ENCODE measurements at regions not wholly inside any gene's neighbourhood (a gene's known extent, or its start where the extent isn't known, plus 50 kb on each side); places are given as distances from the start of the nearest gene placed in this dataset.

DNA sequence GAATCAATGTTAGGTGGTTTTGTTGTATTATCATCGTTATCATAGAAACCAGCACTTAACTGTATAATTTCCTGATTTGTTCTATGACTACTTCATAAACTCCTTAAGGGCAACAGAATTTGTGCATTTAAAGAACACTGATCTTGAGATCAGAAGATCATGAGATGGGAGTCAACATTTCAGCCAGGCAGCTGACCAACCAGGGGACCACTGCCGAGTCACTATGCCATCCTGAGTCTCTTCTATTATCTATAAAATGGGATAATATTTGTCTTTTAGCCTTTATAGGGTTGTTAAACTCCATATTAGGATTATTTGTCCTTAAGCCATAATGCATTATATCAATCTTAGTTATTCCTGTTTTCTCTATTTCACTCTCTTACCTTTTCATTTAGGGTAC lies 261.7 kb downstream of the GPAM start:
- no peak for DNase-seq (ENCODE audit: low read depth)

DNA sequence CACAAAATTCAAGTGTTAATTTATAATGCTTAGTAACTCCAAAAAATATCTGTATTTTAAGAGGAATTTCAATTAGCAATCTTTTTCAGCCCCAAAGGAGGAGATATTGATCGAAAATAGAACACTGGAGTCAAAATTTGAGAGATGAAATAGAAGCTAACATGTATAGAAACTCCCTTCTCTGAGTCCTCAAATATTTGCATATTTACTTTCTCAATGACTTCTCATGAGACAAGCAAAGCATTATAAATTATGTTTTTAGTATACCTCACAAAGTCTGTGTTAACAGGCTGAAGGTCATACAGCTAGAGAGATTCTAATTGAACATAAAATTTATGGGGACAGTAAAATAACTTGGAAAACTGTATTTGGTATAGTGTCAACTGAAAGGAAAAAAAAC lies 260.5 kb downstream of the GPAM start:
- DNase-seq (ENCODE audit: low read depth) = no peak

DNA sequence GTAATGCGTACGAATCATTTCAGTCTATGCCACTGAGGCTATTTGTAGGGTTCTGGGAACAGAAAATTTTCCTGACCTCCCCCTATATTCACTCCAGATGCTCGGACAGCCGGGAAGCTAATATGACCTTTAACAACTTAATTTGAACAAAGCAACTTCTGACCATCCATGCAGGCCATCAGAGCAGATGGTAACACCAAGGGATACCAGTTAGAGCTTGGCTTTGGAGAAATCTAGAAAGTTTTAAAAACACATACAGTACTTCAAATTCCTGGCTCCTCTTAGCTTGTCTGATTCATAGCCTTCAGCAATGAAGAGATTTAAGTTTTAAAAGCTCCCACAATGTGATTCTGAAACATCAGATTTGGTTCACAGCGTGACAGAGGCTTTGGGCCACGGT lies 257.3 kb downstream of the GPAM start:
- no peak for DNase-seq (ENCODE audit: low read depth)

DNA sequence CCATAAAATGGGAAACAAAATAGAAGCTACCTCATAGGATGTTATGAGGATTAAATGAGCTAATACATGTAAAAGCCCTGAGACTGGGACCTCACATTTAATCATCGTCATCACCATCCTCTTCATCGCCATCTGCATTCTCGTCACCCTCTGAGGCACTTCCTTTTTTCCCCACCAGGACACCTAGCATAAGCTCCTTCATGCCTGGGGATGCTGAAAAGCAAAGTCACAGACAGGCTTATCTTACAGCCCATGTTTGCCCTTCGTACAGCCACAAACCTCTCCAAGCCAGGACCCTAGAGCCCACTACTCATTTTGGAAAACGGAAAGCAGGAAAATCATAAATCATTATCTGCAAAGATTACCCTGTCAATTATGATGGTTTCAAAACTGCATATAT lies 249.6 kb downstream of the GPAM start:
- DNase-seq (ENCODE audit: low read depth) = no peak

DNA sequence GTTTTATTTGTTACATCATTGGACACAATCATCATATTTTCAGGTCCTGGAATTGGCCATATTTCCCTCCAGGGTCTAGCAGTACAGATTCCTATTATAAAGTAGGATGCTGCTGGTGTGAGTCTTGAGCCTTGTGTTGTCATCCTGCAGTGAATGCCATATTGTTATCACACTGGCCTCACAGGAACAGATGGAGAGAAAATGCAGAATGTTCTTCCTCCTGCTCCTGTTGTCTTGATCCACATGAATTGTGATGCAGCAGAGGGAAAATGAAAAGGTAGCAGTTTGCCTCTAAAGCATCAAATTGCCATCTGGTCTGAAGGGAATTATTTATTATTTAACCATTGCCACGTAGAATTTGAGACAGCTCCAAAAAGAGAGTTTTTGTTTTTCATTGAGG lies 248.6 kb downstream of the GPAM start:
- no peak for DNase-seq (ENCODE audit: low read depth)

DNA sequence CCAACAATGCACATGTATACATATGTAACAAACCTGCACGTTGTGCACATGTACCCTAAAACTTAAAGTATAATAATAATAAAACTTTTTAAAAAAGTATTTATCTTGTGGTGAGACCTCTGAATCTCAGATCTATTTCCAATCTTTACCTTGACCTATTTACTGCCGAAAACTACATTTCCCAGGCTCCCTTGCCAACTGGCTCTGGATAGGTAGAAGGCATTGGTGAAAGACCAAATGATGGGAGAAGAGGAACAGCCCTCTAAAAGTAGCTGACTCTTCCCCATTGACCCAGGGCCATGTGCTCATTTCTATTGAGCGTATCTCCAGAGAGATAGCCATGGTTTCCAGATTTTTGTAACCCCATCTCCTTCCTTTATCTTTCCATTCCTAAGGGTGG lies 247.4 kb downstream of the GPAM start:
- DNase-seq (ENCODE audit: low read depth) = no peak

DNA sequence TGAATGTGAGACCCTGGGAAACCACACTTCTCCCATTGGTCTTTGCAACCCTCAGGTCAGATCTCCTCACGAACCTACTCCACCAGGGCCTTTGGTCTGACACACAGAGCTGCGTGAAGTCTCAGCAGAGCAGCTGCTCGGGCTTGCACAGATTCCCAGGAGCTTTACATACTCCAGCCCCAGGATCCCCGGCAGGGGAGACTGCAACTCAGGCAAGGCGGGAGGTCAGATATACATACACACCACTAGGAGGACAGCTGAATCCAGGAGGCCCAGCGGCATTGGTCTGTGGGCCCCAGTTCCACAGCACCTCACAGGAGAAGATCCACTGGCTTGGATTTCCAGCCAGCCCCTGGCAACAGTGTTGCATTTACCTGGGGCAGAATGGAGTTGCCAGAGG lies 239.2 kb downstream of the GPAM start:
- no peak for DNase-seq (ENCODE audit: low read depth)

DNA sequence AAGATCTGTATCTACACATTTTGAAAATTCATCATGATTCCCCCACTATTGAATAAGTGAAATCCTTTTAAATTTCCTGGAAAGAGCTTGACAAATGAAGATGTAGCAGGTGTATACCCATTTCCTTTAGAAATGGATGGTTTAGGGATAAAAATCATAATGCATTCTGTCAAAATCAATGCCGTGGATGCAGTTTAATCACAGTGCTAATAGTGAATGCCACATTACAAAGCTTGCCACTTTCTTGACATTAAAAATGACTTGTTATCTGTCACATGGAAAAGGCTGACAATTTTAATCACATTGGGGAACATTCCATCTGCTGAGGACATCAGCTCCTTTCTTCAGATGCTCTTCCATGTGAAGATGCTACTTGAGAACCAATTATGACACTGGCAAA lies 229.6 kb downstream of the GPAM start:
- no peak for DNase-seq (ENCODE audit: low read depth)

DNA sequence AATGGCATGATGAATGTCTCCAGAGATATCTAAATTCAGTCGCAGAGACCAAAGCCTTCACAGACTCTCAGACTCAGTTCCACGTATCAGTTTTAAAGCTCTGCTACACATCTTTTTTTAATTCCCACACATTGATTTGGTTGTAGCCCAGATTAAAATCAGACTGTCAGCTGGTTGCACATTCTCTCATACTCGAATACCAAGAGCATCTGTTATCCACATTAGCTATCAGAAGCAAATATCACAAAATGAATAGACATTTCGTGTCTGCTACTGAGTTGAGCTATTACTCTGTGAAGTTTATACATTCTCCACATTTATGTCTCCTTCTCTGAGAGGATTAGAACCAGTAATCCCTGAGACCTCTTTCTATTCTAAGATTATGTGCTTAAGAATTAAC lies 229.2 kb downstream of the GPAM start:
- DNase-seq (ENCODE audit: low read depth) = no peak

DNA sequence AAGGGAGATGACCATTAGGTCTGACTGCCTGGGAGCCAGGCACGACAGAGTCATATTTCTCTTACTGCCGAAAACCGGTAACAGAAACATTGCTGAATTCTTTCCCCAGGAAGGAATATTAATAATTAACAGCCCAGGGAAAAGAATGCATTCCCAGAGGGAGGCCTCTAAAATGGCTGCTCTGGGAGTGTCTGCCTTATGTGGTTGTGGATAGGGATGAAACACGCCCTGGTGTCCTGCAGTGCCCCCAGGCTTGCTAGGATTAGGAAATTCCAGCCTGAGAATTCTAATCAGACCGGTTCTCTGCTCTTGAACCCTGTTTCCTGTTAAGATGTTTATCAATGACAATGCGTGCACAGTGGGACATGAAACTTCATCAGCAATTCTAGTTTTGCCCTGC lies 226.7 kb downstream of the GPAM start:
- no peak for DNase-seq (ENCODE audit: low read depth)

DNA sequence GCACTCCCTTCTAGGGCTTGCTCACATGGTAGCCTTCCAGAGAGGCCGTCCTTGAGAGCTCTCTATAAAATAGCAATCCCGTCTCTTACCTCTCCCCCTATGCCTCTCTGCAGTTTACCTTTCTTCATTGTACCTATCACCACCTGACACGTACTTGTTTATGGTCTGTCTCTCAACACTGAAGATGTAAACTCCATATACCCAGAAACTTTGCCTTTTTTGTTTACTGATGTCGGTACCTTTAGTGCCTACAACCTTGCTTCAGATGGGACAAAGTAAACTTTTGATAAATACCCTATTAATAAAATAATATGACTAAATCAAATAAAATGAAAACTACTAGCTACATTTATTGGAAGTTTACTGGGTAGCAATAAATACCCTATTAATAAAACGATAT lies 220.6 kb downstream of the GPAM start:
- DNase-seq (ENCODE audit: low read depth) = no peak

DNA sequence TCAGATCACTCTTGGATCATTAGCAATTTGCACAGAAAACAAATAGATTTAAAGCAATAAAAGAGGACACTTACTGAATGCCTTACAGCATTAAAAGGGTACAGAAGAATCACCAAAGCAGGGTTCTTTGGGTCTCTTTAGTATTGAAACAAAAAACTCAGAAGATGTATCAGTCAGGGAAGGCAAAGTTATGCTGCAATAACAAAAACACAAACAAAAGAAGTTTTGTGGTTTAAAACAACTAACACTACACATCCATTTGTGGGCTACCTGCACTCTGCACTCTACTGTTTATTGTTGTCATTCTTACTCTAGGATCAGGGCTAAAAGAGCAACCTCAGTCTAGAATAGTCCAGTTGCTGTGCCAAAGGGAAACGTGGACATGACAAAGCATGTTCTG lies 216.4 kb downstream of the GPAM start:
- no peak for DNase-seq (ENCODE audit: low read depth)

DNA sequence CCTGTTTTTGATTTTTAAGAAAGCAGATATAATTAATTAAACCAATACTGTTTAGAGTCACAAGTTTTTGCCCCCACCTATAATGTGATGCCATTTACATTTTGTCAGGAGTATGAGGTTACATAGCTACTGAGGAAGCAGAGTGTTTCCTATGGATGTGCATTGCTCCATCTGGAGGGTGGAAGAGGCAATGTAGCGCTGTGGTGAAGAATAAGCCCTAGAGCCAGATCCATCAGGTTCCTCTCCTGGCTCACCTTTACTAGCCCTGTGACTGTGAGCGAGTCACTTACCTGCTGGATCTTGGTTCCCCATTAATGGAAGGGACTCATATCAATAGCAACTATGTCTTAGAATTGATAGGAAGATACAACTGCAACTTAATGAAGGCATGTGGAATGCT lies 216.0 kb downstream of the GPAM start:
- DNase-seq (ENCODE audit: low read depth) = no peak

DNA sequence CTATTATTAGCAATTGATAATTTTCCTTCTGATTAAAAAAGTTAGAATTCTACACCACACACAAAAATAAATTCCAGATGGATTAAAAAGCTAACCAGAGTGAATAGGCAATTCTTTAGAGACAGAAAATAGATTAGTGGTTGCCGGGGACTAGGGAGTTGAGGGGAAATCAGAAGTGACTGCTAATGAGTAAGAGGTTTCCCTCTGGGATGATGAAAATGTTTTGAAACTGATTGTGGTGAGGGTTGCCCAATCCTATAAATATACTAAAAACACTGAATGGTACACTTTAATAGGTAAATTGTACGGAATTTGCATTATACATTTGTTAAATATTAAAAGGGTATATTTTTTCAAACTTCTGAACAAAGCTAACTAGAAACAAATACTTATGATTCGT lies 214.9 kb downstream of the GPAM start:
- DNase-seq (ENCODE audit: low read depth) = peak; percentile 49

DNA sequence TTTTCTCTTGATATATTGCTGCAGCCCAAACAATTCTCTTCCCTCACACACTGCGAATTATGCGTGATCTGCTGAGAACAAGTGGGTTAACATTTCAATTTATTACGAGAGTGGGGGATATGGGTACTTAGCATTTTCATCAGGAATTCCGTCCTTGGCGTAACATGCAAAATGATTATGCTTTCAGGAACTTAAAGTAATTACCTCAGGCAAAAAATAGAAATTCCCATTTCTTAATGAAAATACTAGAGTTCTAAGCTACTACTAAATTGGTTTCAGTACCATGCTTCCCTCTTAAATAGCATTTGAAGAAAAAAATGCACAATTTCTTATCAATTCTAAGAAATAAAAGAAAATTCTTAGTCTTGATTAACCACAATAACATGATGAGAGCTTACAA lies 213.5 kb downstream of the GPAM start:
- no peak for DNase-seq (ENCODE audit: low read depth)

DNA sequence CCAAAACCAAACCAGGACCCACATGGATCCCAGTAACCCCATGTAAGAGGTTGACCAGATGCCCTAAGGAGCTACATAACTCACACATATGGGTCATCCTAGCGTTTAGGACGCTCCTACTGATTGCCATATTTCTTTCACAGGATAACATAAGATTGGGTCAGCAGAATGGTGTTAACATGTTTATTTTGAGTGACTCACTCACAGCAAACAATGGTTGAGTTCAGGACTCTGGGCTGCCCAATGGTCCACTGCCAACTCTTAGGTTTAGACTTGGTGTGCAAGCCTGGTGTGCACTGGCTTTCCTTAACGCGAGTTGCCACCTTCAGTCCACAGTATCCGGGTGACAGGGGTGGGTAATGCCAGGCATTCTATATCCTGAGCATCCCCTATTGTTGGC lies 211.5 kb downstream of the GPAM start:
- DNase-seq (ENCODE audit: low read depth) = no peak

DNA sequence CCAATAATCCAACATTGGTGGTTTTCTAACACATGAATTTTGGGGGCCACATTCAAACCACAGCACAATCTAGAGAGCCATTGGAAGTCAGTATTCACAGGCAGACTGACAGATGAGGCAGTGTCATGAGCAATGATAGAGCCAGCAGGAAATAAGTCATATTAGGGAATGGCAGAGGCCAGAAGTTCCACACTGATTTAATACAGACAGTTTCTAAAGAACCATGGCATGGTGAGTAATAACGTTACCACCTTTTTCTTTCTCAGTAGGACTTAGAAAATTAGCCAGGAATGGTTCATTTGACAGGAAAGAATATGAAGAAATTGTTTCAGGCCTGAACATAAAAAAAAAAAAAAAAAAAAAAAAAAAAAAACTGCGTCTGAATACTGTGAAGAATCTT lies 210.3 kb downstream of the GPAM start:
- peak; percentile 71 for DNase-seq (ENCODE audit: low read depth)

DNA sequence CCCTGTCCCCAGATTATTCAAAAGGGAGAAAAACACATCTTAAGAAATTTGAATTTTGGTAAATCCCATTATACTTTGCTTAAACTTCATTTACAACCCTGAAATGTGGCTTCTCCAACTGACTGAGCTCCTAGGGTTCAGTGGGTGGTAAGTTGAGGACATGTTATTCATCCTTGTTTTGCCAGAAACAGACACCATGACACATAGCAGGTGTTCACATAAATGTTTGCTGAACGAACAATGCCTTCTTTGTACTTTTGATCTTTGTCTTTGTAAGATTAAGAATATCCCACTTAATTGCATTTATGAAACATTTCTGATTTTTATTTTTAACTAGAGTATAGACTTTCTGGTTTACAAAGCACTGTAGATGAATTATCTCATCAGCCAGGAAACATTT lies 209.7 kb downstream of the GPAM start:
- DNase-seq (ENCODE audit: low read depth) = no peak

DNA sequence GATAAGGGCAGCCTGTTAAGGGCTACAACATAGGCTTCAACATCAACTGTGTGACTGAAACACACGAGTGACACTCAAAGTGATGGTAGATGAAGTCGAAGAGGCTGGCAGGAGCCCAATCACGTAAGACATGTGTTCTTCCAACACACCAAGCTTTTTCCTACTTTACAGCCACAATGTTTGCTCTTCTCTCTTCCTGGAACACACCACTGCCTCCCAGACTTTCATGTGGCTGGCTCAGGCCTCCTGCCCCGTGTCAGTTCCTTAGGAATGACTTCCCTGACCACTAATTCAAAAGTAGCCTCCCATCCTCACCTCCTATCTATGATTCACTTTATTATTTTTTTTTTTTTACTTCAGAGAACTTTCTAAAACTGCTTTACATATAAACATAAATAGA lies 209.2 kb downstream of the GPAM start:
- no peak for DNase-seq (ENCODE audit: low read depth)

DNA sequence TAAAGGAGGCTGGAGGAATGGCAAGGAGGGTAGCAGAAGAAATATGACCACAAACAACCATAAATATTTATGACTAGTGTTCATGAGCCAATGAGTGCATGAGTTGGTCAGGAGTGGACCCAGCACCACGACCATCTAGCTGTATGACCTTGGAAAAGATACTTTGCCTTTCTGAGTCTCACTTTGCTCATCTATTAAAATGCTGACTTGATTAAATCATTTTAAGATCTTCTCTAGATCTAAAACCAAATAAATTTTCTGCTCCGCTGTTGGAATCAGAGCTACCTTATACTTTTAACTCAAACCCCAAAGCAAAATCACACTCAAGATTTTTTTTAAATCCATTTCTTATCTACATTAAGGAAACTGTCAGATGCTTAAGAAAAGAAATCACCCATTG lies 207.0 kb downstream of the GPAM start:
- DNase-seq (ENCODE audit: low read depth) = no peak

DNA sequence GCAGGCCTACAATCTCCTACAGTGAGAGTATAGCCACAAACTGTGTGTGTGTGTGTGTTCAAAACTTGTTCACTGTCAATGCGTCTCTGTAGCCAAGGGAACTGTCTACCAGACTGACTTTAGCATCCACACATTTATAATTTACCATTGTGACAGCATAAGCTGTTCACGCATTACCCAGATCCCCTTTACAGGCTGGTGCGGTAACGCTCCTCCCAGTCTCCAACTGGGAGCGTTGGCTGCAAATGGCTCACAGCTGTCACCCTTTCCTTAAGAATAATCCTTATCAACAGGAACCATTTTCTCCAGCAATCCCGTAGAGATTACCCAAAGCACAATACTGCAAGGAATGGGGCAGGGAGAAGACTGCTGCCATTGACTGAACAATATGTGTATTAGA lies 199.5 kb downstream of the GPAM start:
- no peak for DNase-seq (ENCODE audit: low read depth)

DNA sequence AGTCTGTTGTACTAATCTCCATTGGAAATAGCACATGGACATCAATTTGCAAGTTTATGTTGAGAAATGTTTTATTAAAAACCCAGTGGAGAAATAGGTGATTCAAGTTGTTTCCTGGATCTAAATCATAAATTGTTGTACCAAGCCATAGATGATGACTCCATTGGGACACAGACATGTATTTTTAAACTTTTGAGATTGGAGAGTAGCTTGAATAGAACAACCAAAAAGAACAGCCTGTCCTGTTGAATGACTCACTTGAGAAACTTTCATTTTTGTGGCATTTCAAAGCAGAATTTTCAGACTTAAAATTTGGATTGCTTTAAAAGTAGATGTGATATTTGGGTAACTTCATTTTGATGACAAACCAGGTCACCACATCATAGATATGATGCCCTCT lies 197.5 kb downstream of the GPAM start:
- no peak for DNase-seq (ENCODE audit: low read depth)

DNA sequence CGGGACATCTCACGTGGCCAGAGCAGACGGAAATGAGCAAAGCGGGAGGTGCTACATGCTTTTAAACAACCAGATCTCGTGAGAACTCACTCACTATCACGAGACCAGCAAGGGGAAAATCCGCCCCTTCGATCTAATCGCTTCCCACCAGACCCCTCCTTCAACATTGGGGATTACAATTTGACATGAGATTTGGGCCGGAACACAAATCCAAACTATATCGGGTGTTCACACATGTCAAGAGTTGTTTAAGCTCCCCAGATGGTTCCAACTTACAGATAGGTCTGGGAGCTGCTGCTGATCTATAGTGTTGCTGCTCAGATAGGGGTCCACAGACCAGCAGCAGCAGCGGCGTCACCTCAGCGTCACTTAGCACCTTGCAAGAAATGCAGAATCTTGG lies 194.9 kb downstream of the GPAM start:
- no peak for DNase-seq (ENCODE audit: low read depth)

DNA sequence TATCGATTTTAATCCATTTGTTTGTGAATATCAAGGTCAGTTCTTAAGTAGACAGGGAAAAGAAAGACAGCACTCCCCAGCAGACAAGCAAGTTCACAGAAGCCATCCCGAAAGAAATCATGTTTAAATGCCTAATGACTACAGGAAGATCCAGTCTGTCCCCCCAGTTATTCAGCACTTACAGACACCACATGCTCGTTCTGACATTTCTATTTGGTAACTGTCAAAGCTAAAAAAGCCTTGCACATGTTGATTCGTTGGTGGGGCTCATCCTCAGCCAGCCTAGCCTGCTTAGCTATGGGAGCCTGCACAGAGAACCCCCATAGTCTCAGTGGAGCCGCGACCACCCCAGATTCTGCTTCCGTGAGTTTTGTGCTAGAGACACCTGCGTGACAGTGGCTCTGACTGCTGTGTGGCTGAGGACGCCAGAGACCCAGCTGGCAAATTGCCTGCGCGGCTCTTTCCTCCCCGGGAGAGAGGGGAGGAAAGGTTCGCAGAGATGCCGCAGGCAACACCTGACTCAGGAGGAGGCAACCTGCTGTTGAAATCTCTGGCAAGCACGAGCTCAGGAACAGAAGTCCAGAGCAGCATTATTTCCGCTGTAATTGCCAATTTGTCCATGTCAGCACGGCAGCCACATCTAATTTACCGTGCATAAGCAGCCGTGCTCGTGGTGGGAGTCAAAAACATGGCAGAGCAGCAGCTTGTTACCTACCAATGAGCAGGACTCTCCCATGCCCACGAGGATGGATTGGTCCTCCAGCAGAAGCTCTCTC lies 194.2 kb downstream of the GPAM start:
- no peak for DNase-seq (ENCODE audit: low read depth)

DNA sequence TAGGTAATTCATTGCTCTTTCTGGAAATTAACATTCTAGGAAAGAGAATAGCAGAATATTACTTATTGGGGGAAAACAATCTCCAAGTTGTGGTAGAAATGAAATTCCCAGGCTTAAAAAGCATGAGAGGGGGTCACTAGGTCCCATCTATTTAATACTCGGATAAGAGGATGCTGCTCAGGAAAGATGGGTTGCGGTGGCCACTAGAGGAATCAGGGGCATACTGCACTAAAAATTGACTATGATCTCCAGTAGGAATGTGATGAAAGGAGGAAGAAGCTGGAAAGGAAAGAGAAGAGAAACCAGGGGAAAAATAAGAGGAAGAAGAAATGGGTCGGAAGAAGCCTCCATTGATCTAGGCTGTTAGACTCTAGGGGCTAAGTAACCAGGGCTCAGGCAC lies 192.8 kb downstream of the GPAM start:
- DNase-seq (ENCODE audit: low read depth) = no peak
